ENCODE measurements at regions not wholly inside any gene's neighbourhood (a gene's known extent, or its start where the extent isn't known, plus 50 kb on each side); places are given as distances from the start of the nearest gene placed in this dataset.

GRCh38 chr10:56905051-56905450 lies 544.0 kb upstream of the ZWINT start:
- no peak overlapping the region for H3K27ac ChIP-seq (ENCODE audit: low read depth)
- Mint-ChIP-seq H3K36me3 (ENCODE audit: low read depth) (no peaks in the 10 kb centered on the region), H3K9me3 (no peaks in the 10 kb centered on the region), H3K27ac (no peak overlapping the region), H3K4me1 (no peaks in the 10 kb centered on the region), H3K4me3 (no peak overlapping the region), H3K27me3 (ENCODE audit: insufficient read depth, low read depth, poor library complexity) (peaks cover 2% of the 10 kb centered on the region)
- DNase-seq (ENCODE audit: low spot score) = no peak
- H3K79me2 ChIP-seq (replicated peaks; ENCODE audit: insufficient read depth) = no peaks in the 10 kb centered on the region
- TF ChIP-seq CREB1 (CRISPR knock-in tag; IDR thresholded peaks at IDR 0.05; ENCODE audit: low read depth) (no peak), POLR2AphosphoS5 (IDR thresholded peaks at IDR 0.05; ENCODE audit: low read depth) (no peak), REST (IDR thresholded peaks at IDR 0.05; ENCODE audit: unreplicated experiment) (no peak), NANOG (IDR thresholded peaks at IDR 0.05; ENCODE audit: borderline replicate concordance) (no peak), JUNB (IDR thresholded peaks at IDR 0.05; ENCODE audit: unreplicated experiment) (no peak), STAT1 (IDR thresholded peaks at IDR 0.05; ENCODE audit: unreplicated experiment) (no peak), ZNF114 (CRISPR knock-in tag; IDR thresholded peaks at IDR 0.05) (no peak), ETS1 (IDR thresholded peaks at IDR 0.05) (no peak), ZNF462 (CRISPR knock-in tag; IDR thresholded peaks at IDR 0.05) (no peak), CTCF (conservative IDR thresholded peaks at IDR 0.05; ENCODE audit: low read depth in 2 of 2) (no peak)
- H3K4me1 ChIP-seq (ENCODE audit: insufficient read depth) = no peaks in the 10 kb centered on the region
- H3K4me2 ChIP-seq = no peak overlapping the region
- H3K36me3 ChIP-seq (ENCODE audit: insufficient read depth) = no peaks in the 10 kb centered on the region
- H3K4me3 ChIP-seq = no peak overlapping the region
- H2AFZ ChIP-seq = no peak overlapping the region
- no peaks in the 10 kb centered on the region for H4K20me1 ChIP-seq (replicated peaks; ENCODE audit: insufficient read depth)
- no peaks in the 10 kb centered on the region for H3K27me3 ChIP-seq (ENCODE audit: insufficient read depth)
- H3F3A ChIP-seq (replicated peaks; ENCODE audit: low read depth) = no peaks in the 10 kb centered on the region
- ATAC-seq = no peak
- no peaks in the 10 kb centered on the region; the same call in 1 of the 2 replicates for H3K9me2 ChIP-seq (ENCODE audit: insufficient read depth)
